Fibroblast of lung (primary cell): ENCODE measurements at regions not wholly inside any gene's neighbourhood (a gene's known extent, or its start where the extent isn't known, plus 50 kb on each side); places are given as distances from the start of the nearest gene placed in this dataset.

Experiments
- DNase-seq, 2 donors: peaks; one replicate each; pipeline versions ENCODE4 v3.0.0 to v3.0.0-alpha.2; 2010; ENCODE audit warnings: low read depth in 2 of 2
- H2AFZ ChIP-seq: 2 replicates; pipeline ENCODE4 v1.5.1; 2012; ENCODE audit warnings: low read length, control low read depth, inconsistent platforms
- H3K27ac ChIP-seq: 2 replicates; pipeline ENCODE4 v1.5.1; 2011; ENCODE audit warnings: low read length, control low read depth; ENCODE audit not compliant: insufficient read depth
- H3K27me3 ChIP-seq: 2 replicates; pipeline ENCODE4 v1.5.1; 2011; ENCODE audit warnings: mild to moderate bottlenecking, low read length; ENCODE audit not compliant: control insufficient read depth, insufficient read depth
- H3K36me3 ChIP-seq: 2 replicates; pipeline ENCODE4 v1.5.1; 2011; ENCODE audit warnings: low read length; ENCODE audit not compliant: control insufficient read depth, insufficient read depth
- H3K4me1 ChIP-seq: 2 replicates; pipeline ENCODE4 v1.5.1; 2011; ENCODE audit warnings: low read length; ENCODE audit not compliant: control insufficient read depth, insufficient read depth; ENCODE audit errors: extremely low read depth
- H3K4me2 ChIP-seq: 2 replicates; pipeline ENCODE4 v1.5.1; 2011; ENCODE audit warnings: low read length, control low read depth; ENCODE audit not compliant: insufficient read depth; ENCODE audit errors: extremely low read depth
- H3K4me3 ChIP-seq, 4 experiments: fragments of 200-600 bp in 1 of 4; sonication (generic) in 1 of 4; replicated peaks in 1 of 4; 2 replicates each; pipeline ENCODE4 v1.5.1; 2011 to 2016; ENCODE audit warnings: low read length in 4 of 4, low read depth in 3 of 4, mild to moderate bottlenecking in 3 of 4, control low read depth in 2 of 4, inconsistent platforms in 1 of 4, mixed read lengths in 1 of 4; ENCODE audit not compliant: insufficient read depth in 1 of 4; ENCODE audit errors: control extremely low read depth in 1 of 4
- H3K79me2 ChIP-seq: 2 replicates; pipeline ENCODE4 v1.5.1; 2012; ENCODE audit warnings: mild to moderate bottlenecking, low read length, inconsistent platforms; ENCODE audit not compliant: control insufficient read depth, insufficient read depth
- H3K9ac ChIP-seq: 2 replicates; pipeline ENCODE4 v1.5.1; 2011; ENCODE audit warnings: mild to moderate bottlenecking, low read length, control low read depth; ENCODE audit not compliant: insufficient read depth
- H3K9me3 ChIP-seq: 2 replicates; pipeline ENCODE4 v1.5.1; 2012; ENCODE audit warnings: low read depth, low read length; ENCODE audit not compliant: control insufficient read depth, insufficient read depth
- H4K20me1 ChIP-seq: 2 replicates; pipeline ENCODE4 v1.5.1; 2011; ENCODE audit warnings: low read length; ENCODE audit not compliant: control insufficient read depth, insufficient read depth; ENCODE audit errors: extremely low read depth
- CTCF ChIP-seq, 2 donors: IDR thresholded peaks in 1 of 2; conservative IDR thresholded peaks in 1 of 2; 1 replicate in 1 of 2; 2 replicates in 1 of 2; pipeline ENCODE4 v1.5.1; 2011 to 2012; ENCODE audit warnings: low read length in 2 of 2, control low read depth in 1 of 2, inconsistent platforms in 1 of 2, low read depth in 1 of 2, mild to moderate bottlenecking in 1 of 2
- EZH2 ChIP-seq: IDR thresholded peaks from 2 replicates; pipeline ENCODE4 v1.5.1; 2012; ENCODE audit warnings: low read length, control low read depth, mild to moderate bottlenecking; ENCODE audit errors: missing control alignments

GRCh38 chr20:16844406-16844805, 96.2 kb downstream of the OTOR start:
- H3K9ac ChIP-seq: no peak overlapping the region
- H3K79me2 ChIP-seq: no peaks in the 10 kb centered on the region
- no peaks in the 10 kb centered on the region for H4K20me1 ChIP-seq
- no peaks in the 10 kb centered on the region for H3K9me3 ChIP-seq
- DNase-seq: no peak
- no peaks in the 10 kb centered on the region for H3K36me3 ChIP-seq
- H3K4me1 ChIP-seq: no peaks in the 10 kb centered on the region
- H3K27me3 ChIP-seq: no peaks in the 10 kb centered on the region
- no peak overlapping the region for H3K27ac ChIP-seq
- TF ChIP-seq CTCF (conservative IDR thresholded peaks at IDR 0.05 in 1 of 2, IDR thresholded peaks at IDR 0.05 in 1 of 2; ENCODE audit: low read depth in 1 of 2, low read length in 2 of 2) (no peak), EZH2 (no peak)
- no peak overlapping the region for H3K4me2 ChIP-seq
- H3K4me3 ChIP-seq: no peak overlapping the region
- no peak overlapping the region for H2AFZ ChIP-seq

GRCh38 chr20:16846006-16846405, 97.8 kb downstream of the OTOR start:
- Histone ChIP-seq H3K36me3 (no peaks in the 10 kb centered on the region), H3K4me1 (no peaks in the 10 kb centered on the region), H3K27me3 (no peaks in the 10 kb centered on the region), H3K9me3 (no peaks in the 10 kb centered on the region), H3K4me3 (no peak overlapping the region), H3K79me2 (no peaks in the 10 kb centered on the region), H4K20me1 (no peaks in the 10 kb centered on the region), H3K27ac (no peak overlapping the region), H3K4me2 (peak overlapping the region; percentile 35), H3K9ac (no peak overlapping the region), H2AFZ (no peak overlapping the region)
- peak in 1 of 2 donors; percentile 59 for DNase-seq
- TF ChIP-seq CTCF (conservative IDR thresholded peaks at IDR 0.05 in 1 of 2, IDR thresholded peaks at IDR 0.05 in 1 of 2; ENCODE audit: low read depth in 1 of 2, low read length in 2 of 2): no peak

GRCh38 chr20:16848061-16848460, 99.9 kb downstream of the OTOR start:
- H3K79me2 ChIP-seq: no peaks in the 10 kb centered on the region
- H3K27me3 ChIP-seq: no peaks in the 10 kb centered on the region
- TF ChIP-seq EZH2 (no peak), CTCF (conservative IDR thresholded peaks at IDR 0.05 in 1 of 2, IDR thresholded peaks at IDR 0.05 in 1 of 2; ENCODE audit: low read depth in 1 of 2, low read length in 2 of 2) (no peak)
- no peak overlapping the region for H3K27ac ChIP-seq
- H4K20me1 ChIP-seq: no peaks in the 10 kb centered on the region
- H2AFZ ChIP-seq: no peak overlapping the region
- H3K4me3 ChIP-seq: no peak overlapping the region
- no peaks in the 10 kb centered on the region for H3K9me3 ChIP-seq
- DNase-seq: no peak
- H3K36me3 ChIP-seq: no peaks in the 10 kb centered on the region
- no peak overlapping the region for H3K9ac ChIP-seq
- no peaks in the 10 kb centered on the region for H3K4me1 ChIP-seq
- H3K4me2 ChIP-seq: no peak overlapping the region
